ENCODE measurements at regions not wholly inside any gene's neighbourhood (a gene's known extent, or its start where the extent isn't known, plus 50 kb on each side); places are given as distances from the start of the nearest gene placed in this dataset.

GRCh38 chr1:221437926-221438325 is 304.0 kb downstream of the DUSP10 start:
- intact Hi-C loops (cut with DNase I) = loop anchor here (10.0 kb wide), 1 partner anchor 173 kb away; no protein-coding TSS in a partner anchor
- Histone ChIP-seq H3K4me3 (replicated peaks in 1 of 3) (no peak overlapping the region), H3K9me3 (no peaks in the 10 kb centered on the region), H3K27me3 (no peaks in the 10 kb centered on the region), H3K4me1 (peaks cover 10 to 14% of the 10 kb centered on the region in 2 donors), H3K27ac (no peak overlapping the region), H3K36me3 (no peaks in the 10 kb centered on the region)
- no peak for TF ChIP-seq CTCF (IDR thresholded peaks at IDR 0.05)
- TF ChIP-seq POLR2A (IDR thresholded peaks at IDR 0.05) = no peak
- 93 to 95% methylated on average over 5 of the region's 5 CpGs for WGBS, 2 donors
- no peak for DNase-seq

- H3K27ac ChIP-seq = no peak overlapping the region
- H3K36me3 ChIP-seq = no peaks in the 10 kb centered on the region
- WGBS, 2 donors = 78 to 87% methylated on average over 4 of the region's 4 CpGs
- H3K4me1 ChIP-seq = peaks cover 10 to 14% of the 10 kb centered on the region in 2 donors
- no peaks in the 10 kb centered on the region for H3K27me3 ChIP-seq
- no peaks in the 10 kb centered on the region for H3K9me3 ChIP-seq
- no peak overlapping the region for H3K4me3 ChIP-seq (replicated peaks in 1 of 3)
- DNase-seq = no peak
- intact Hi-C loops (cut with DNase I) = loop anchor here (10.0 kb wide), 1 partner anchor 174 kb away; no protein-coding TSS in a partner anchor
- TF ChIP-seq CTCF (IDR thresholded peaks at IDR 0.05) (no peak), POLR2A (IDR thresholded peaks at IDR 0.05) (no peak)
Measured at GRCh38 chr1:221439008-221439746, 302.7 kb downstream of the DUSP10 start.

GRCh38 chr1:221439747-221440501 is 302.0 kb downstream of the DUSP10 start:
- no peak for DNase-seq
- intact Hi-C loops (cut with DNase I) = loop anchor here (10.0 kb wide), 1 partner anchor 175 kb away; no protein-coding TSS in a partner anchor
- H3K9me3 ChIP-seq = no peaks in the 10 kb centered on the region
- H3K4me1 ChIP-seq = peaks cover 10 to 14% of the 10 kb centered on the region in 2 donors
- H3K27ac ChIP-seq = no peak overlapping the region
- WGBS, 2 donors = 52 to 56% methylated on average over 4 of the region's 4 CpGs
- no peaks in the 10 kb centered on the region for H3K27me3 ChIP-seq
- H3K4me3 ChIP-seq (replicated peaks in 1 of 3) = no peak overlapping the region
- H3K36me3 ChIP-seq = no peaks in the 10 kb centered on the region
- TF ChIP-seq CTCF (IDR thresholded peaks at IDR 0.05) (no peak), POLR2A (IDR thresholded peaks at IDR 0.05) (no peak)

- DNase-seq = peak; percentile 47 to 54
- H3K36me3 ChIP-seq = no peaks in the 10 kb centered on the region
- H3K4me3 ChIP-seq (replicated peaks in 1 of 3) = no peak overlapping the region
- H3K9me3 ChIP-seq = no peaks in the 10 kb centered on the region
- intact Hi-C loops (cut with DNase I) = no loop called here
- TF ChIP-seq CTCF (IDR thresholded peaks at IDR 0.05) = peak in 2 of 6 experiments; percentile 20 to 29
- TF ChIP-seq POLR2A (IDR thresholded peaks at IDR 0.05) = no peak
- no peaks in the 10 kb centered on the region for H3K27me3 ChIP-seq
- H3K27ac ChIP-seq = peak overlapping the region in 1 of 3 donors; percentile 7
- WGBS, 2 donors = 8 to 17% methylated on average over 5 of the region's 5 CpGs
- peaks cover 10 to 14% of the 10 kb centered on the region in 2 donors for H3K4me1 ChIP-seq
Measured at GRCh38 chr1:221440658-221441057, 301.2 kb downstream of the DUSP10 start.

GRCh38 chr1:221442056-221442455 is 299.8 kb downstream of the DUSP10 start:
- Histone ChIP-seq H3K4me1 (peaks cover 10 to 14% of the 10 kb centered on the region in 2 donors), H3K36me3 (no peaks in the 10 kb centered on the region), H3K27ac (no peak overlapping the region), H3K27me3 (no peaks in the 10 kb centered on the region), H3K9me3 (no peaks in the 10 kb centered on the region), H3K4me3 (replicated peaks in 1 of 3) (no peak overlapping the region)
- no peak for DNase-seq
- 64 to 94% methylated on average over 3 of the region's 3 CpGs for WGBS, 2 donors
- intact Hi-C loops (cut with DNase I) = no loop called here
- no peak for TF ChIP-seq POLR2A (IDR thresholded peaks at IDR 0.05)
- no peak for TF ChIP-seq CTCF (IDR thresholded peaks at IDR 0.05)

All from thyroid gland (tissue), 4 donors.